NB4 (cell line): ENCODE measurements at regions not wholly inside any gene's neighbourhood (a gene's known extent, or its start where the extent isn't known, plus 50 kb on each side); places are given as distances from the start of the nearest gene placed in this dataset.

Source experiments
- CTCF ChIP-seq: IDR thresholded peaks from one replicate; pipeline ENCODE4 v1.5.1; 2012; ENCODE audit warnings: low read depth, low read length
- POLR2A ChIP-seq: IDR thresholded peaks from 2 replicates; pipeline ENCODE4 v1.6.1; 2011; ENCODE audit warnings: mild to moderate bottlenecking; ENCODE audit not compliant: insufficient read length; ENCODE audit errors: extremely low read depth

DNA sequence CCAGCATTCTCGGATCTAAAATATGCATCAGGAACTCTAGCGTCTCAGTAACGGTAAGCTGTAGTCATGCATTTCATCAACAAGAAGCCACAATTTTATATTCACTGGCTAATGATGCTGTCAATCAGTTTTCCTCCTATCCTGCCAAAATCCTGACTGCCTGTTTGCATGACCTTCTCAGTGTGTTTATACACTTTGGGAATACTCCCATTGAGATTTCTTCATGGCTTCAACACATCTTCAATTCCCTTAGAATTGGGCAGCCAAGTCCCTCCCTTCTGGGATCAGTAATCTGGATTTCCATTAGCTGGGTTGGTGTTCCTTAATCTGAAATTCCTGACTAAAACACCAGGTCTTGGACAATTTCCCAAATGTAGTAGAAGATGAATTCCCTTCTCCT, 348.9 kb upstream of the DYNLRB2 start:
- TF ChIP-seq CTCF (no peak), POLR2A (no peak)
